H9 (cell line): ENCODE measurements at regions not wholly inside any gene's neighbourhood (a gene's known extent, or its start where the extent isn't known, plus 50 kb on each side); places are given as distances from the start of the nearest gene placed in this dataset.
A peak's percentile ranks its signal among the peaks of the same experiment; 100 is the strongest.

Experiments
- DNase-seq: peaks from one replicate; pipeline ENCODE4 v3.0.0-alpha.2; 2017
- H2AFZ ChIP-seq: one replicate; pipeline ENCODE4 v1.6.1; 2013; ENCODE audit warnings: mild to moderate bottlenecking, low read length, control low read depth, moderate library complexity
- H2AK5ac ChIP-seq: 2 replicates; pipeline ENCODE4 v1.6.1; 2013; ENCODE audit warnings: low read length, control low read depth, mixed read lengths; ENCODE audit not compliant: insufficient read length
- H2BK120ac ChIP-seq: one replicate; pipeline ENCODE4 v1.6.1; 2013; ENCODE audit warnings: low read depth, mild to moderate bottlenecking, low read length, control low read depth, inconsistent platforms; ENCODE audit not compliant: poor library complexity, severe bottlenecking
- H2BK12ac ChIP-seq: 2 replicates; pipeline ENCODE4 v1.6.1; 2013; ENCODE audit warnings: low read length, control low read depth, mixed read lengths, low read depth; ENCODE audit not compliant: insufficient read length
- H2BK15ac ChIP-seq: 2 replicates; pipeline ENCODE4 v1.6.1; 2013; ENCODE audit warnings: low read depth, low read length, control low read depth
- H2BK20ac ChIP-seq: one replicate; pipeline ENCODE4 v1.6.1; 2013; ENCODE audit warnings: low read depth, mild to moderate bottlenecking, low read length, control low read depth, inconsistent platforms; ENCODE audit not compliant: poor library complexity, severe bottlenecking
- H2BK5ac ChIP-seq: 2 replicates; pipeline ENCODE4 v1.6.1; 2013; ENCODE audit warnings: low read length, control low read depth, mixed read lengths; ENCODE audit not compliant: insufficient read length
- H3K14ac ChIP-seq: 2 replicates; pipeline ENCODE4 v1.6.1; 2013; ENCODE audit warnings: low read length, control low read depth; ENCODE audit not compliant: insufficient read depth
- H3K18ac ChIP-seq: 2 replicates; pipeline ENCODE4 v1.6.1; 2013; ENCODE audit warnings: low read depth, mild to moderate bottlenecking, mixed read lengths, low read length, control low read depth; ENCODE audit not compliant: insufficient read length
- H3K23ac ChIP-seq: 2 replicates; pipeline ENCODE4 v1.6.1; 2013; ENCODE audit warnings: low read length, control low read depth, mixed read lengths, low read depth; ENCODE audit not compliant: insufficient read length
- H3K23me2 ChIP-seq: 2 replicates; pipeline ENCODE4 v1.6.1; 2013; ENCODE audit warnings: low read depth, mild to moderate bottlenecking, mixed read lengths, low read length, control low read depth; ENCODE audit not compliant: insufficient read length, poor library complexity, severe bottlenecking
- H3K27ac ChIP-seq: 2 replicates; pipeline ENCODE4 v1.5.1; 2013; ENCODE audit warnings: low read length, control low read depth, mixed read lengths, low read depth; ENCODE audit not compliant: insufficient read length
- H3K27me3 ChIP-seq: 2 replicates; pipeline ENCODE4 v1.6.1; 2013; ENCODE audit warnings: low read length, control low read depth, inconsistent platforms; ENCODE audit not compliant: insufficient read depth
- H3K4ac ChIP-seq: 2 replicates; pipeline ENCODE4 v1.6.1; 2013; ENCODE audit warnings: low read depth, mild to moderate bottlenecking, control low read depth, inconsistent platforms, low read length, moderate library complexity
- H3K4me1 ChIP-seq: 2 replicates; pipeline ENCODE4 v1.6.1; 2013; ENCODE audit warnings: low read length, control low read depth, inconsistent platforms; ENCODE audit not compliant: insufficient read depth
- H3K4me2 ChIP-seq: 2 replicates; pipeline ENCODE4 v1.6.1; 2013; ENCODE audit warnings: low read length, control low read depth, mixed read lengths; ENCODE audit not compliant: insufficient read length, insufficient read depth
- H3K56ac ChIP-seq: 2 replicates; pipeline ENCODE4 v1.6.1; 2013; ENCODE audit warnings: low read depth, mild to moderate bottlenecking, mixed read lengths, low read length, control low read depth; ENCODE audit not compliant: insufficient read length
- H3K79me1 ChIP-seq: 2 replicates; pipeline ENCODE4 v1.6.1; 2013; ENCODE audit warnings: low read depth, mild to moderate bottlenecking, moderate library complexity, low read length, control low read depth, inconsistent platforms; ENCODE audit not compliant: insufficient read depth, poor library complexity, severe bottlenecking
- H3K79me2 ChIP-seq: 2 replicates; pipeline ENCODE4 v1.6.1; 2013; ENCODE audit warnings: low read length, control low read depth, inconsistent platforms; ENCODE audit not compliant: insufficient read depth
- H3K9ac ChIP-seq: 2 replicates; pipeline ENCODE4 v1.6.1; 2013; ENCODE audit warnings: low read length, control low read depth, mixed read lengths; ENCODE audit not compliant: insufficient read length; ENCODE audit errors: extremely low read depth
- H3K9me3 ChIP-seq: one replicate; pipeline ENCODE4 v1.6.1; 2013; ENCODE audit warnings: low read depth, low read length, inconsistent platforms; ENCODE audit not compliant: control insufficient read depth
- H3T11ph ChIP-seq: one replicate; pipeline ENCODE4 v1.6.1; 2013; ENCODE audit warnings: mild to moderate bottlenecking, low read length, control low read depth, inconsistent platforms
- H4K20me1 ChIP-seq: one replicate; pipeline ENCODE4 v1.6.1; 2013; ENCODE audit not compliant: control insufficient read depth, insufficient read length, insufficient read depth
- H4K5ac ChIP-seq: 2 replicates; pipeline ENCODE4 v1.6.1; 2013; ENCODE audit warnings: low read depth, mild to moderate bottlenecking, mixed read lengths, low read length, control low read depth; ENCODE audit not compliant: insufficient read length
- H4K8ac ChIP-seq: replicated peaks from 2 replicates; pipeline ENCODE4 v1.6.1; 2013; ENCODE audit warnings: low read length, control low read depth, mixed read lengths, low read depth; ENCODE audit not compliant: insufficient read length
- H4K91ac ChIP-seq: 2 replicates; pipeline ENCODE4 v1.6.1; 2013; ENCODE audit warnings: low read depth, mild to moderate bottlenecking, moderate library complexity, mixed read lengths, low read length, control low read depth; ENCODE audit not compliant: insufficient read length
- H3K27ac Mint-ChIP-seq, 3 experiments: 2 replicates in 2 of 3; 3 replicates in 1 of 3; pipeline ENCODE4 v1.8.0; 2020 to 2021; ENCODE audit warnings: mixed read lengths in 3 of 3, mild to moderate bottlenecking in 1 of 3, moderate library complexity in 1 of 3
- H3K27me3 Mint-ChIP-seq: 2 replicates; pipeline ENCODE4 v1.8.0; 2021; ENCODE audit warnings: low read depth, mild to moderate bottlenecking, moderate library complexity, mixed read lengths
- H3K36me3 Mint-ChIP-seq, 3 experiments: 2 replicates in 2 of 3; 3 replicates in 1 of 3; pipeline ENCODE4 v1.8.0; 2020 to 2021; ENCODE audit warnings: low read depth in 3 of 3, mixed read lengths in 3 of 3; ENCODE audit not compliant: insufficient read depth in 1 of 3
- H3K4me1 Mint-ChIP-seq, 2 experiments: 2 replicates each; pipeline ENCODE4 v1.8.0; 2020; ENCODE audit warnings: mixed read lengths in 2 of 2
- H3K4me3 Mint-ChIP-seq, 2 experiments: 2 replicates in 1 of 2; 3 replicates in 1 of 2; pipeline ENCODE4 v1.8.0; 2020 to 2021; ENCODE audit warnings: mild to moderate bottlenecking in 2 of 2, mixed read lengths in 2 of 2, moderate library complexity in 1 of 2
- H3K9me3 Mint-ChIP-seq, 2 experiments: 2 replicates in 1 of 2; 3 replicates in 1 of 2; pipeline ENCODE4 v1.8.0; 2020; ENCODE audit warnings: mild to moderate bottlenecking in 2 of 2, mixed read lengths in 2 of 2, moderate library complexity in 1 of 2
- CTCF ChIP-seq: fragments of 200-600 bp; sonication (generic); conservative IDR thresholded peaks from 3 replicates; pipeline ENCODE4 v1.8.0; 2021; ENCODE audit warnings: antibody characterized with exemption, mild to moderate bottlenecking
- WGBS: extraction: QIAGEN DNeasy Blood & Tissue Kit; methylation state at CpG from one replicate; pipeline ENCODE4 v1.1.7; 2013; ENCODE audit warnings: missing lambda C conversion rate, low lambda C conversion rate, mixed read lengths; ENCODE audit not compliant: insufficient read length; ENCODE audit errors: extremely low coverage; 5-methylcytosine and 5-hydroxymethylcytosine counted together

GRCh38 chr7:114865564-114865963 is 56.3 kb upstream of the MDFIC start:
- no peak overlapping the region for H2AFZ ChIP-seq
- no peak overlapping the region for H2BK15ac ChIP-seq
- no peak overlapping the region for H3K9ac ChIP-seq
- no peak overlapping the region for H3K14ac ChIP-seq
- no peak overlapping the region for H2BK120ac ChIP-seq
- no peaks in the 10 kb centered on the region for H3K9me3 Mint-ChIP-seq
- no peak overlapping the region for H4K8ac ChIP-seq
- H3K4me1 ChIP-seq = no peaks in the 10 kb centered on the region
- no peak overlapping the region for H3K4ac ChIP-seq
- H3T11ph ChIP-seq = no peak overlapping the region
- H4K91ac ChIP-seq = no peak overlapping the region
- H2BK20ac ChIP-seq = no peak overlapping the region
- H3K27me3 ChIP-seq = no peaks in the 10 kb centered on the region
- no peaks in the 10 kb centered on the region for H3K9me3 ChIP-seq
- no peak overlapping the region for H3K23ac ChIP-seq
- no peaks in the 10 kb centered on the region for H3K36me3 Mint-ChIP-seq
- H2AK5ac ChIP-seq = no peak overlapping the region
- peak; percentile 52 for DNase-seq
- no peak overlapping the region for H2BK5ac ChIP-seq
- no peak overlapping the region for H3K4me2 ChIP-seq
- no peaks in the 10 kb centered on the region for H3K4me1 Mint-ChIP-seq
- H4K20me1 ChIP-seq = no peaks in the 10 kb centered on the region
- H3K79me2 ChIP-seq = no peaks in the 10 kb centered on the region
- no peak overlapping the region for H3K56ac ChIP-seq
- H3K4me3 Mint-ChIP-seq = no peak overlapping the region
- H3K27ac ChIP-seq = no peak overlapping the region
- H3K18ac ChIP-seq = no peak overlapping the region
- no peak overlapping the region for H4K5ac ChIP-seq
- H3K79me1 ChIP-seq = no peaks in the 10 kb centered on the region
- TF ChIP-seq CTCF = peak; percentile 82
- H2BK12ac ChIP-seq = no peak overlapping the region
- no peaks in the 10 kb centered on the region for H3K23me2 ChIP-seq
- WGBS = no CpG with 5 or more reads among the region's 1 CpG
- H3K27ac Mint-ChIP-seq = no peak overlapping the region
- no peaks in the 10 kb centered on the region for H3K27me3 Mint-ChIP-seq
